DOHH2 (cell line): ENCODE measurements at regions not wholly inside any gene's neighbourhood (a gene's known extent, or its start where the extent isn't known, plus 50 kb on each side); places are given as distances from the start of the nearest gene placed in this dataset.

Experiments
- EZH2phosphoT487 ChIP-seq: fragments of 200-600 bp; sonication (generic); IDR thresholded peaks from 2 replicates; pipeline ENCODE4 v1.6.1; 2017; ENCODE audit warnings: borderline replicate concordance, mild to moderate bottlenecking, antibody characterized with exemption, low read length, moderate library complexity, mixed read lengths
- TF ChIP-seq, protein P1 (sequence below): fragments of 200-600 bp; sonication (generic); IDR thresholded peaks from one replicate; pipeline ENCODE4 v1.5.1; 2014; ENCODE audit warnings: antibody characterized with exemption, mild to moderate bottlenecking, low read depth, low read length; ENCODE audit not compliant: poor library complexity, severe bottlenecking

DNA sequence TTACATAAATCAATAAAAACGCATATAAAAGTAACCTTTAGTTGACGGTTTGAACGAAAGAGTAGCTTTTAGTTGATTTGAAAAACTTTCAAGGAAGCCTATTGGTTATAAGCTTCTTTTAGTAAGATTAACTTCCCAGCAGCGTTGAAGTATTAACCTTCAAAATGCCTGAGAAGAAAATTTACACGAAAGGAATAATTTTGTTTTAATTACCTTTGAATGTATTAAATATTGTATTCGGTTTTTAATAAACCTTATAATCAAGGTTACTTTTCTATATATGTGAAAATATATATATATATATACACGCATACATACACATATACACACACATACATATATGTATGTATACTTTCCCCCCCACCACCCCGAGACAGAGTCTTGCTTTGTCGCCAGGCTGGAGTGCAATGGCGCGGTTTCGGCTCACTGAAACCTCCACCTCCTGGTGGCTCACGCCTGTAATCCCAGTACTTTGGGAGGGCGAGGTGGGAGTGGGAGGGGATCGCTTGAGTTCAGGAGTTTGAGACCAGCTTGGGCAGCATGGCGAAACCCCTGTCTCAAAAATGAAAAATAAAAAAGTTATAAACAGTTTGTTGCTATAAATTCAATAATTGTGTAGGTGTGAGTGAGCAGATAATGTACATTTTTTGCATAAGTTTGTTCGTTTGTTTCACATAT, 57.6 kb upstream of the EZH2 start:
- TF ChIP-seq, protein P1, sequence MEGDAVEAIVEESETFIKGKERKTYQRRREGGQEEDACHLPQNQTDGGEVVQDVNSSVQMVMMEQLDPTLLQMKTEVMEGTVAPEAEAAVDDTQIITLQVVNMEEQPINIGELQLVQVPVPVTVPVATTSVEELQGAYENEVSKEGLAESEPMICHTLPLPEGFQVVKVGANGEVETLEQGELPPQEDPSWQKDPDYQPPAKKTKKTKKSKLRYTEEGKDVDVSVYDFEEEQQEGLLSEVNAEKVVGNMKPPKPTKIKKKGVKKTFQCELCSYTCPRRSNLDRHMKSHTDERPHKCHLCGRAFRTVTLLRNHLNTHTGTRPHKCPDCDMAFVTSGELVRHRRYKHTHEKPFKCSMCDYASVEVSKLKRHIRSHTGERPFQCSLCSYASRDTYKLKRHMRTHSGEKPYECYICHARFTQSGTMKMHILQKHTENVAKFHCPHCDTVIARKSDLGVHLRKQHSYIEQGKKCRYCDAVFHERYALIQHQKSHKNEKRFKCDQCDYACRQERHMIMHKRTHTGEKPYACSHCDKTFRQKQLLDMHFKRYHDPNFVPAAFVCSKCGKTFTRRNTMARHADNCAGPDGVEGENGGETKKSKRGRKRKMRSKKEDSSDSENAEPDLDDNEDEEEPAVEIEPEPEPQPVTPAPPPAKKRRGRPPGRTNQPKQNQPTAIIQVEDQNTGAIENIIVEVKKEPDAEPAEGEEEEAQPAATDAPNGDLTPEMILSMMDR = peak; percentile 27
- no peak for TF ChIP-seq EZH2phosphoT487
